ENCODE measurements at regions not wholly inside any gene's neighbourhood (a gene's known extent, or its start where the extent isn't known, plus 50 kb on each side); places are given as distances from the start of the nearest gene placed in this dataset.

GRCh38 chr3:26536955-26537354, 85.6 kb upstream of the LRRC3B start:
- Histone ChIP-seq H2AFZ (ENCODE audit: low read length) (no peak overlapping the region), H3K27me3 (ENCODE audit: low read length) (no peaks in the 10 kb centered on the region), H3K9ac (ENCODE audit: low read length) (no peak overlapping the region), H4K20me1 (ENCODE audit: insufficient read depth, low read depth, low read length) (no peaks in the 10 kb centered on the region), H3K79me2 (ENCODE audit: low read length) (no peaks in the 10 kb centered on the region), H3K9me3 (ENCODE audit: low read length) (no peaks in the 10 kb centered on the region), H3K36me3 (ENCODE audit: insufficient read depth, low read length) (no peaks in the 10 kb centered on the region), H3K4me3 (ENCODE audit: low read length) (no peak overlapping the region), H3K27ac (ENCODE audit: low read length) (no peak overlapping the region), H3K4me1 (ENCODE audit: low read length) (no peaks in the 10 kb centered on the region), H3K4me2 (ENCODE audit: low read depth, low read length, poor library complexity, severe bottlenecking) (no peak overlapping the region), H3K9me2 (replicated peaks; ENCODE audit: insufficient read depth, low read length) (no peaks in the 10 kb centered on the region; the same call in 1 of the 2 replicates)
- no peak for DNase-seq

GRCh38 chr3:26550413-26550812, 72.2 kb upstream of the LRRC3B start:
- no peaks in the 10 kb centered on the region for H3K79me2 ChIP-seq (ENCODE audit: low read length)
- DNase-seq: no peak
- H3K36me3 ChIP-seq (ENCODE audit: insufficient read depth, low read length): no peaks in the 10 kb centered on the region
- H3K9ac ChIP-seq (ENCODE audit: low read length): no peak overlapping the region
- H3K9me2 ChIP-seq (replicated peaks; ENCODE audit: insufficient read depth, low read length): no peaks in the 10 kb centered on the region
- no peaks in the 10 kb centered on the region for H3K4me1 ChIP-seq (ENCODE audit: low read length)
- H4K20me1 ChIP-seq (ENCODE audit: insufficient read depth, low read depth, low read length): no peaks in the 10 kb centered on the region
- H3K9me3 ChIP-seq (ENCODE audit: low read length): no peaks in the 10 kb centered on the region
- no peaks in the 10 kb centered on the region for H3K27me3 ChIP-seq (ENCODE audit: low read length)
- H3K4me2 ChIP-seq (ENCODE audit: low read depth, low read length, poor library complexity, severe bottlenecking): no peak overlapping the region
- no peak overlapping the region for H3K4me3 ChIP-seq (ENCODE audit: low read length)
- H3K27ac ChIP-seq (ENCODE audit: low read length): no peak overlapping the region
- H2AFZ ChIP-seq (ENCODE audit: low read length): no peak overlapping the region

GRCh38 chr3:26556637-26557036, 65.9 kb upstream of the LRRC3B start:
- Histone ChIP-seq H3K27me3 (ENCODE audit: low read length) (no peaks in the 10 kb centered on the region), H3K79me2 (ENCODE audit: low read length) (no peaks in the 10 kb centered on the region)

GRCh38 chr3:26558257-26558656, 64.3 kb upstream of the LRRC3B start:
- Histone ChIP-seq H3K79me2 (ENCODE audit: low read length) (no peaks in the 10 kb centered on the region), H3K36me3 (ENCODE audit: insufficient read depth, low read length) (no peaks in the 10 kb centered on the region), H3K27me3 (ENCODE audit: low read length) (no peaks in the 10 kb centered on the region), H3K4me2 (ENCODE audit: low read depth, low read length, poor library complexity, severe bottlenecking) (no peak overlapping the region), H3K9me2 (replicated peaks; ENCODE audit: insufficient read depth, low read length) (no peaks in the 10 kb centered on the region), H3K4me1 (ENCODE audit: low read length) (no peaks in the 10 kb centered on the region), H3K9ac (ENCODE audit: low read length) (no peak overlapping the region), H3K9me3 (ENCODE audit: low read length) (no peaks in the 10 kb centered on the region), H2AFZ (ENCODE audit: low read length) (no peak overlapping the region), H4K20me1 (ENCODE audit: insufficient read depth, low read depth, low read length) (no peaks in the 10 kb centered on the region), H3K4me3 (ENCODE audit: low read length) (no peak overlapping the region), H3K27ac (ENCODE audit: low read length) (no peak overlapping the region)
- no peak for DNase-seq

More at GRCh38 chr3:26556637-26557036, 65.9 kb upstream of the LRRC3B start:
- no peaks in the 10 kb centered on the region for H4K20me1 ChIP-seq (ENCODE audit: insufficient read depth, low read depth, low read length)
- DNase-seq: no peak
- no peaks in the 10 kb centered on the region for H3K9me2 ChIP-seq (replicated peaks; ENCODE audit: insufficient read depth, low read length)
- H3K9me3 ChIP-seq (ENCODE audit: low read length): no peaks in the 10 kb centered on the region
- H3K9ac ChIP-seq (ENCODE audit: low read length): no peak overlapping the region
- H2AFZ ChIP-seq (ENCODE audit: low read length): no peak overlapping the region
- H3K27ac ChIP-seq (ENCODE audit: low read length): no peak overlapping the region
- no peaks in the 10 kb centered on the region for H3K36me3 ChIP-seq (ENCODE audit: insufficient read depth, low read length)
- no peak overlapping the region for H3K4me3 ChIP-seq (ENCODE audit: low read length)
- H3K4me2 ChIP-seq (ENCODE audit: low read depth, low read length, poor library complexity, severe bottlenecking): no peak overlapping the region
- no peaks in the 10 kb centered on the region for H3K4me1 ChIP-seq (ENCODE audit: low read length)

GRCh38 chr3:26559227-26559626, 63.3 kb upstream of the LRRC3B start:
- no peak overlapping the region for H3K4me2 ChIP-seq (ENCODE audit: low read depth, low read length, poor library complexity, severe bottlenecking)
- no peaks in the 10 kb centered on the region for H4K20me1 ChIP-seq (ENCODE audit: insufficient read depth, low read depth, low read length)
- no peak overlapping the region for H3K9ac ChIP-seq (ENCODE audit: low read length)
- H3K27ac ChIP-seq (ENCODE audit: low read length): no peak overlapping the region
- no peaks in the 10 kb centered on the region for H3K9me2 ChIP-seq (replicated peaks; ENCODE audit: insufficient read depth, low read length)
- no peaks in the 10 kb centered on the region for H3K79me2 ChIP-seq (ENCODE audit: low read length)
- H3K4me1 ChIP-seq (ENCODE audit: low read length): no peaks in the 10 kb centered on the region
- no peaks in the 10 kb centered on the region for H3K27me3 ChIP-seq (ENCODE audit: low read length)
- H3K4me3 ChIP-seq (ENCODE audit: low read length): no peak overlapping the region
- H2AFZ ChIP-seq (ENCODE audit: low read length): no peak overlapping the region
- DNase-seq: no peak
- H3K9me3 ChIP-seq (ENCODE audit: low read length): no peaks in the 10 kb centered on the region
- no peaks in the 10 kb centered on the region for H3K36me3 ChIP-seq (ENCODE audit: insufficient read depth, low read length)

- H2AFZ ChIP-seq (ENCODE audit: low read length): no peak overlapping the region
- no peaks in the 10 kb centered on the region for H3K4me1 ChIP-seq (ENCODE audit: low read length)
- H3K36me3 ChIP-seq (ENCODE audit: insufficient read depth, low read length): no peaks in the 10 kb centered on the region
- H3K9ac ChIP-seq (ENCODE audit: low read length): no peak overlapping the region
- H3K4me3 ChIP-seq (ENCODE audit: low read length): no peak overlapping the region
- H3K27me3 ChIP-seq (ENCODE audit: low read length): no peaks in the 10 kb centered on the region
- H3K9me2 ChIP-seq (replicated peaks; ENCODE audit: insufficient read depth, low read length): no peaks in the 10 kb centered on the region
- no peak overlapping the region for H3K4me2 ChIP-seq (ENCODE audit: low read depth, low read length, poor library complexity, severe bottlenecking)
- H3K9me3 ChIP-seq (ENCODE audit: low read length): no peaks in the 10 kb centered on the region
- no peak for DNase-seq
- no peak overlapping the region for H3K27ac ChIP-seq (ENCODE audit: low read length)
- no peaks in the 10 kb centered on the region for H4K20me1 ChIP-seq (ENCODE audit: insufficient read depth, low read depth, low read length)
- H3K79me2 ChIP-seq (ENCODE audit: low read length): no peaks in the 10 kb centered on the region
Measured at GRCh38 chr3:26560081-26560480, 62.5 kb upstream of the LRRC3B start.

GRCh38 chr3:26562021-26562768, 60.4 kb upstream of the LRRC3B start:
- H3K4me2 ChIP-seq (ENCODE audit: low read depth, low read length, poor library complexity, severe bottlenecking): no peak overlapping the region
- no peak for DNase-seq

More at GRCh38 chr3:26562021-26562768, 60.4 kb upstream of the LRRC3B start:
- no peaks in the 10 kb centered on the region for H3K9me2 ChIP-seq (replicated peaks; ENCODE audit: insufficient read depth, low read length)
- H3K36me3 ChIP-seq (ENCODE audit: insufficient read depth, low read length): no peaks in the 10 kb centered on the region
- H3K9ac ChIP-seq (ENCODE audit: low read length): no peak overlapping the region
- no peak overlapping the region for H2AFZ ChIP-seq (ENCODE audit: low read length)
- no peaks in the 10 kb centered on the region for H3K9me3 ChIP-seq (ENCODE audit: low read length)
- H3K79me2 ChIP-seq (ENCODE audit: low read length): no peaks in the 10 kb centered on the region
- H3K4me3 ChIP-seq (ENCODE audit: low read length): no peak overlapping the region
- no peaks in the 10 kb centered on the region for H3K4me1 ChIP-seq (ENCODE audit: low read length)
- H3K27me3 ChIP-seq (ENCODE audit: low read length): no peaks in the 10 kb centered on the region
- H4K20me1 ChIP-seq (ENCODE audit: insufficient read depth, low read depth, low read length): no peaks in the 10 kb centered on the region
- no peak overlapping the region for H3K27ac ChIP-seq (ENCODE audit: low read length)

Data from Karpas-422 (cell line).